ENCODE measurements at regions not wholly inside any gene's neighbourhood (a gene's known extent, or its start where the extent isn't known, plus 50 kb on each side); places are given as distances from the start of the nearest gene placed in this dataset.

GRCh38 chr10:93189944-93190343 is 116.3 kb downstream of the CYP26A1 start:
- Mint-ChIP-seq H3K9me3 (peaks cover 2% of the 10 kb centered on the region), H3K4me3 (no peak overlapping the region), H3K4me1 (no peaks in the 10 kb centered on the region), H3K36me3 (no peaks in the 10 kb centered on the region), H3K27ac (no peak overlapping the region), H3K27me3 (peaks cover 17% of the 10 kb centered on the region)
- ATAC-seq (ENCODE audit: low read depth): no peak
- POLR2A ChIA-PET: no interaction called here
- no peak for DNase-seq

DNA sequence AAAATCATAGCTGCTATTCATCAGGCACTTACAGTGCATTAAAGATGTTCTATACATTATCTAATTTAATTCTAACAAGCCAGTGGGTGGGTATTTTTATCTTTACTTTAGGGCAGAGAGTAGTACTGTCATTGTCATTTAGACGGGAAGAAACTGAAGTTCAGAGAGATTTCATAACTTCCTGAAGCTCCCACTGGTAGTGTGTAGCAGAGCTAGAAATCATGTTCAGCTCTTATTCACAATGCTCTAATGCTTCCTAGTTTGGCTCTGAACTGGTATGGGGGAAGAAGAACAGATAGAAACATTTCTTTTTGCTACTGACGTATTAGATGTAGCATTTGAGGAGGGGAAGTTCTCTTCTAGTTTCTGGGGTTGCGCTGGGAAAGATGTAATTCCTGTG is 116.7 kb downstream of the CYP26A1 start:
- ATAC-seq (ENCODE audit: low read depth): no peak
- H3K36me3 Mint-ChIP-seq: no peaks in the 10 kb centered on the region
- DNase-seq: no peak
- POLR2A ChIA-PET: no interaction called here
- peaks cover 12% of the 10 kb centered on the region for H3K27me3 Mint-ChIP-seq
- H3K4me1 Mint-ChIP-seq: no peaks in the 10 kb centered on the region
- peaks cover 2% of the 10 kb centered on the region for H3K9me3 Mint-ChIP-seq
- no peak overlapping the region for H3K4me3 Mint-ChIP-seq
- no peak overlapping the region for H3K27ac Mint-ChIP-seq

DNA sequence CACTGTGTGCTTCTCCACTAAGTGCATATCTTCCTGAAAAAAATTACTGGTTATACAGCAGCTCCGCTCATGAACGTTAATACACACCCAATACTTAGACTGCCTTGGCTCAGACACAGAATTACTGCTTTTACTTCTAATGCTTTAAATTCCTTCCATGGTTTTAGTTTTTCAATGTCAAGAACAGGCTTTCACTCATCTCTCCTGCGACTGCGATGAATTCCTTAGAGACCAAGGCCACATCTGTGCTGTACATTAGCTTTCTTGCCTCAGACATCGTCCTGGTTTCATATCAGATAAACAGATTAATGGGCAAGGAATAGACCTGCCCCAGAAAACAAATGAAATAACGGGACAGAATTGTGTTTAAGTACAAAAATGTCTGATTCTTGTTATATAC is 120.2 kb downstream of the CYP26A1 start:
- H3K27ac Mint-ChIP-seq: no peak overlapping the region
- no peaks in the 10 kb centered on the region for H3K9me3 Mint-ChIP-seq
- no peaks in the 10 kb centered on the region for H3K36me3 Mint-ChIP-seq
- H3K4me1 Mint-ChIP-seq: peaks cover 3% of the 10 kb centered on the region
- POLR2A ChIA-PET: no interaction called here
- H3K27me3 Mint-ChIP-seq: peaks cover 17% of the 10 kb centered on the region
- no peak overlapping the region for H3K4me3 Mint-ChIP-seq
- ATAC-seq (ENCODE audit: low read depth) (no peak), DNase-seq (no peak)

DNA sequence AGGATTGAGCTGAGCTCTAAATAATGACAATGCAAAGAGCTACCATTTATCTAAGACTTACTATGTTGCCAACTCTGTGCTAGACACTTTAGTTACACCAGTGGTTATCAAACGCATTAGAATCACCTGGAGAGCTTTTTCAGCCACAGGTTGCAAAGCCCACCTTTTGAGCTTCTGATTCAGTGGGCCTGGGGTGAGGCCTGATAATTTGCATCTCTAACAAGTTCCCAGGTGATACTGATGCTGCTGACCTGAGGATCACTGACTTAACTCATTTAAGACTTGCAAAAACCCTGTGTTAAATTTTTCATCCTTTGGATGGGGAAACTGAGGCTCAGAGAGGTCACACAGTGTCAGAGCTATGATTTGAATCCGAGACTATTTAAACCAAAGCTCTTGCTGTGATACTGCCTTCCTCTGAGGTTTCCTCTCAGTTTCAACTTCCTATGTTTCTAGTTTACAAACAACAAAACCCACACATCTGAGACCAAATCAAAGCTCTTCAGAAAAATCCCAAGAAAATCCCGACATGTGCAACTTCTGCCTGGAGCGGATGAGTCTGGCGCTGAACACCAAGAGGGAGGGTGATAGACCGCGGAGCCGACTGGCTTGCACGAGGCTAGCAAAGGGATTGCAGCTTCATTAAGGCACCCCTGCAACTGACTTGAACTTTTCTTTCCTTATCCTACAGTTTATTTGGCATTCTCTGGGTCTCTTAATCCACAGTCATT is 124.9 kb downstream of the CYP26A1 start:
- peak overlapping the region; percentile 58 for H3K4me3 Mint-ChIP-seq

DNA sequence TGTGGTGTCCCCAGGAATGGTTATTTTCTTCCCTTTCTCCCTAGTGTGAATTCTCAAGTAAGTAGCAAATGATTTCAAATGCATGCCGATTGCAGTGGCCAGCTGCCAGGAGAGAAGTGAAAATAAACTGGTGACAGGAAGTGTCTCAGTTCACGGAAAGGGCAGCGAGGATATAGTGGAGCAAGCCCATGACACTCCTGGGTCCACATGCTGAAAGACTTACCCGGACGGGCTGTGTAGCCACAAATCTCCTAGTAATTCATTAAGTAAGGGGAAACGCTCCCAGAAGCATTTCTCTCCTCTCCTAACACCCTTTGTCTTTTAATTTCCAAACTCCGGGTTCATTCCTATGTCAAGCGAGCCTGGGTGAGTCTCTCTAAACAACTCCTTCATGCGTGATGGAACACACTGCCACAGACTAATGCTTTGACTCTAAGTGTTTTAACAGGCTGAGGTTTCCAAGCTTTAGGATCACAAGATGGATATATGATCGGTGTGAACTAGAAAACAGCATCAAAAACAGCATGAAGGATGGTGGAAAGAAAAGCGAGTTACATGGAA is 125.6 kb downstream of the CYP26A1 start:
- POLR2A ChIA-PET: no interaction called here
- ATAC-seq (ENCODE audit: low read depth) (no peak), DNase-seq (no peak)
- H3K27me3 Mint-ChIP-seq: peaks cover 18% of the 10 kb centered on the region
- no peaks in the 10 kb centered on the region for H3K36me3 Mint-ChIP-seq
- no peaks in the 10 kb centered on the region for H3K9me3 Mint-ChIP-seq
- H3K4me1 Mint-ChIP-seq: peaks cover 8% of the 10 kb centered on the region
- H3K27ac Mint-ChIP-seq: no peak overlapping the region
- peak overlapping the region; percentile 58 for H3K4me3 Mint-ChIP-seq

More for the DNA sequence above, 124.9 kb downstream of the CYP26A1 start:
- H3K36me3 Mint-ChIP-seq: no peaks in the 10 kb centered on the region
- peaks cover 8% of the 10 kb centered on the region for H3K4me1 Mint-ChIP-seq
- ATAC-seq (ENCODE audit: low read depth) (no peak), DNase-seq (no peak)
- no peak overlapping the region for H3K27ac Mint-ChIP-seq
- H3K9me3 Mint-ChIP-seq: no peaks in the 10 kb centered on the region
- peaks cover 18% of the 10 kb centered on the region for H3K27me3 Mint-ChIP-seq
- POLR2A ChIA-PET: no interaction called here

DNA sequence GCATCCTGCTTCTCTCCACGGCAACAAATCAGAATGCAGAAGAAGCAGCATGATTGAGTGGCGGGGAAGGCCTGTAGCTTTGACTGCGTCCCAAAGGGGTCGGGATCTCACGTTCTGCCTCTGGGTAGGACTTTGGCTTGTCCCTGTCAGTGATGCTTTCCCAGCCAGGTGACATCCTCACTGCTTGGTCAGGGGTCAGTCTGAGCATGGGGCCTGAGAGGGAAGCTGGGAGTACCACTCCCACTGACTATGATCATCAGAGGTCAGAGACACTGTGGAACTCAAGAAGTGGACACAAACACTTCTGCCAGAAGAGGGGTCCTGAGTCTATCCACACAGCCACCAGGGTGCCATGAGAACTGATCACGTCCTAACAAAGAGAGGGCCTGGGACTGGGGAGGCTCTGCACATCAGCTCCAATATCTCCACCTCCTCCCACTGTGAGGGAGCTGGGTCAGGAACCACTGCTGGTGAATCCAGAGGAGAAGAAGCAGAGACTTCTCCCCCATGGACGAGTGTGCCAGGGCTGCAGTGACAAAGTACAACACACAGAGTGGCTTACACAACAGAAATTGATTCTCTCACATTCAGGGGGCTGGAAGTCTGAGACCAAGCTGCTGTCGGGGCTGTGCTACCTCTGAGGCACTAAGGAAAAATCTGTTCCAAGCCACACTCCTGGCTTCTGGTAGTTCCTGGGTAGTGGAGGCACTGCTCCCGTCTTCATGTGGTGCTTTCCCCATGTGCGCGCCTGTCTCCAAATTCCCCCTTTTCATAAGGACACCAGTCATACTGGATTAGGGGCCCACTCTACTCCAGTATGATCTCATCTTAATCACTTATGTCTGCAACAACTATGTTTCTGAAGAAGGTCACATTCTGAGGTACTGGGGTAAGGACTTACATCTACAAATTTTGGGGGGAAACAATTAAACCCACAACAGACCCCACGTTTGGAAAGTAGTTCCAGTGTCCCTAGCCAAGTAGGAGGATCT is 131.1 kb downstream of the CYP26A1 start:
- POLR2A ChIA-PET: no interaction called here
- Mint-ChIP-seq H3K36me3 (no peaks in the 10 kb centered on the region), H3K4me3 (no peak overlapping the region), H3K27ac (no peak overlapping the region), H3K9me3 (no peaks in the 10 kb centered on the region), H3K4me1 (no peaks in the 10 kb centered on the region), H3K27me3 (peaks cover 4% of the 10 kb centered on the region)
- DNase-seq: no peak
- ATAC-seq (ENCODE audit: low read depth): no peak

- ATAC-seq (ENCODE audit: low read depth) (no peak), DNase-seq (no peak)
- Mint-ChIP-seq H3K4me1 (no peaks in the 10 kb centered on the region), H3K9me3 (no peaks in the 10 kb centered on the region), H3K27ac (no peak overlapping the region), H3K36me3 (no peaks in the 10 kb centered on the region), H3K4me3 (no peak overlapping the region), H3K27me3 (no peaks in the 10 kb centered on the region)
- POLR2A ChIA-PET: no interaction called here
Measured at GRCh38 chr10:93206652-93207051, 133.0 kb downstream of the CYP26A1 start.

DNA sequence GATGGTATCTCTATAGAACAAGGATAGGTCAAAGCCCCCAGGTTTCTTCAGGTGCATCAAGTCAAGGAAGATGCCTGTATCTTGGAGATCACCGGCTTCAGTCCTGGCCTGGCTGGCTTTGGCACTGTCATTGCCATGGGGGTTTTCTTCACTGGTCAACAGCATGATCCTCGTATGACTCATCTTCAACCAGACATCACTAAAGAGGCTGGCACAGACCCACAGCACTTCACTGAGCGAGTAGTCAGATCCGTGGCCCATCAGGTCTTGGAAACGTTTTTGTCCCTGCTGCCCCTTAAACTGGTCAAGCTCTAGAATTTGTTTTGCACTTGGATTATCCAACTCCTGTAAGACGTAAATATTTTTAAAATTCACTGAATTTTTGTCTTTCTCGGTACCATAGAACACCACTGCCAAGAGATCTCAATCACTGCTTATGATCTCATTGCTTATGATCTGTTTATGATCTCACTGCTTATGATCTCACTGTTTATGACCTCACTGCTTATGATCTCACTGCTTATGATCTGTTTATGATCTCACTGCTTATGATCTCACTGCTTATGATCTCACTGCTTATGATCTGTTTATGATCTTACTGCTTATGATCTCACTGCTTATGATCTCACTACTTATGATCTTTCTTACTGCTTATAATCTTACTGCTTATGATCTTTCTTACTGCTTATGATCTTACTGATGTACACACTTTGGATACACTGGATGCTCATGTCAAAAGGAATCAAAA is 135.2 kb downstream of the CYP26A1 start:
- DNase-seq: no peak
- no peaks in the 10 kb centered on the region for H3K27me3 Mint-ChIP-seq
- POLR2A ChIA-PET: no interaction called here
- H3K9me3 Mint-ChIP-seq: no peaks in the 10 kb centered on the region
- H3K4me3 Mint-ChIP-seq: no peak overlapping the region
- no peak overlapping the region for H3K27ac Mint-ChIP-seq
- H3K36me3 Mint-ChIP-seq: no peaks in the 10 kb centered on the region
- ATAC-seq (ENCODE audit: low read depth): no peak
- H3K4me1 Mint-ChIP-seq: no peaks in the 10 kb centered on the region

- DNase-seq: no peak
- no peak overlapping the region for H3K27ac Mint-ChIP-seq
- H3K27me3 Mint-ChIP-seq: no peaks in the 10 kb centered on the region
- no peaks in the 10 kb centered on the region for H3K9me3 Mint-ChIP-seq
- no peaks in the 10 kb centered on the region for H3K4me1 Mint-ChIP-seq
- ATAC-seq (ENCODE audit: low read depth): no peak
- no peak overlapping the region for H3K4me3 Mint-ChIP-seq
- no peaks in the 10 kb centered on the region for H3K36me3 Mint-ChIP-seq
- POLR2A ChIA-PET: no interaction called here
Measured at GRCh38 chr10:93211991-93212390, 138.3 kb downstream of the CYP26A1 start.

DNA sequence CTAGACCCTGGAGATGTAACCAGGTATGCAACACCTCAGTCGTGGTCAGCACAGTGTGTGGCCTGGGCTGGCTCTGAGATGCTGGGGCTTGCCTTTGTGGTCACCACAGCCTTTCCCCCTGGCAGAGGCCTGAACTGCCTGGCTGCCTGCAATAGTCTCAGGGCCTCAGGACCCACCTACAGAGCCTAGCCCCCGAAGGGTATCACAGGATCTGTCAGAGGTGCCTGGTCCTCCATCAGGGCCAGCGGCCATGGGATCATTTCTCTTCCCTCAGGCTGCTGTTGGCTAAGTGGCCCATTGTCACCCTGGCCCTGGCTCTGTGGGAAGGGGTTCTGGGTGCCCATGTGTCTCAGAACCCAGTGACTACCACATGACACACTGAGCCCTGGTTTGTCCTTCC is 141.6 kb downstream of the CYP26A1 start:
- POLR2A ChIA-PET: no interaction called here
- H3K4me1 Mint-ChIP-seq: no peaks in the 10 kb centered on the region
- peaks cover 3% of the 10 kb centered on the region for H3K27me3 Mint-ChIP-seq
- H3K27ac Mint-ChIP-seq: no peak overlapping the region
- H3K36me3 Mint-ChIP-seq: no peaks in the 10 kb centered on the region
- no peaks in the 10 kb centered on the region for H3K9me3 Mint-ChIP-seq
- DNase-seq (no peak), ATAC-seq (ENCODE audit: low read depth) (no peak)
- no peak overlapping the region for H3K4me3 Mint-ChIP-seq

- POLR2A ChIA-PET: no interaction called here
- Mint-ChIP-seq H3K27me3 (peaks cover 3% of the 10 kb centered on the region), H3K9me3 (no peaks in the 10 kb centered on the region), H3K4me3 (no peak overlapping the region), H3K36me3 (no peaks in the 10 kb centered on the region), H3K4me1 (no peaks in the 10 kb centered on the region), H3K27ac (no peak overlapping the region)
- no peak for DNase-seq
- ATAC-seq (ENCODE audit: low read depth): no peak
Measured at GRCh38 chr10:93216341-93216985, 142.8 kb downstream of the CYP26A1 start.

DNA sequence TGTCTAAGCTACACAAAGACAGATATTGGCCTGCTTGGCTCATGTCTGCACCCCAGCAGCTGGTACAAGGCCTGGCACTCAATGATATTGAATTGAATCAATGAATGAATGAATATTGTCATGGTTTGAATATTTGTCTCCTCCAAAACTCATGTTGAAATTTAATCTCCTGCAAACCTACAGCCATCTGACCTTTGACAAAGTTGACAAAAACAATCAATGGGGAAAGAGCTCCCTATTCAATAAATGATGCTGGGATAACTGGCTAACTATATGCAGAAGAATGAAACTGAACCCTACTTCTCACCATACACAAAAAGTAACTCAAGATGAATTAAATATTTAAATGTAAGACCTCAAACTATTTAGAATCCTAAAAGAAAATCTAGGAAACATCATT is 144.7 kb downstream of the CYP26A1 start:
- Mint-ChIP-seq H3K36me3 (no peaks in the 10 kb centered on the region), H3K4me3 (no peak overlapping the region), H3K27me3 (peaks cover 8% of the 10 kb centered on the region), H3K9me3 (no peaks in the 10 kb centered on the region), H3K27ac (no peak overlapping the region), H3K4me1 (no peaks in the 10 kb centered on the region)
- no peak for DNase-seq
- ATAC-seq (ENCODE audit: low read depth): no peak
- POLR2A ChIA-PET: no interaction called here

DNA sequence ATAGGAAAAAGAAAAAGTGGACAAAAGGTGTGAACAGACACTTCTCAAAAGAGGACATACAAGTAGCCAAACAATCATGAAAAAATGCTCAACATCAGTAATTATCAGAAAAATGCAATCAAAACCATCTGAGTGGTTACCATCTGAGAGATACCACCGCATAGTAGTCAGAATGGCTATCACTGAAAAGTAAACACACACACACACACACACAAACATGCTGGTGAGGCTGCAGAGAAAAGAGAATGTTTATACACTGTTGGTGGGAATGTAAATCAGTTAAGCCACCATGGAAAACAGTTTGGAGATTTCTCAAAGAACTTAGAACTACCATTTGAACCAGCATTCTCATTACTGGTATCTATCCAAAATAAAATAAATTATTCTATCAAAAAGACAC is 145.7 kb downstream of the CYP26A1 start:
- H3K4me3 Mint-ChIP-seq: no peak overlapping the region
- H3K36me3 Mint-ChIP-seq: no peaks in the 10 kb centered on the region
- no peaks in the 10 kb centered on the region for H3K9me3 Mint-ChIP-seq
- peaks cover 8% of the 10 kb centered on the region for H3K27me3 Mint-ChIP-seq
- no peak for DNase-seq
- POLR2A ChIA-PET: no interaction called here
- ATAC-seq (ENCODE audit: low read depth): no peak
- no peak overlapping the region for H3K27ac Mint-ChIP-seq
- H3K4me1 Mint-ChIP-seq: no peaks in the 10 kb centered on the region

Data from activated naive CD8-positive, alpha-beta T cell treated with anti-CD3 and anti-CD28 coated beads, Interleukin-2, amount 10 ng/mL, durations not matched to agents 7 days and 5 days (primary cell).